Dendritic cell treated with granulocyte-macrophage colony-stimulating factor and Interleukin-4, amounts not matched to agents 40 ng/mL and 50 ng/mL, for 4 days (primary cell): ENCODE measurements at regions not wholly inside any gene's neighbourhood (a gene's known extent, or its start where the extent isn't known, plus 50 kb on each side); places are given as distances from the start of the nearest gene placed in this dataset.

Experiments used
- H3K27ac Mint-ChIP-seq: one replicate; pipeline ENCODE4 v1.8.0; 2022; ENCODE audit warnings: mild to moderate bottlenecking, mixed read lengths
- H3K27me3 Mint-ChIP-seq: one replicate; pipeline ENCODE4 v1.8.0; 2022; ENCODE audit warnings: mild to moderate bottlenecking, mixed read lengths
- H3K36me3 Mint-ChIP-seq: one replicate; pipeline ENCODE4 v1.8.0; 2022; ENCODE audit warnings: low read depth, mixed read lengths
- H3K4me1 Mint-ChIP-seq: one replicate; pipeline ENCODE4 v1.8.0; 2022; ENCODE audit warnings: low read depth, mixed read lengths
- H3K4me3 Mint-ChIP-seq: one replicate; pipeline ENCODE4 v1.8.0; 2022; ENCODE audit warnings: mild to moderate bottlenecking, moderate library complexity, mixed read lengths
- H3K9me3 Mint-ChIP-seq: one replicate; pipeline ENCODE4 v1.8.0; 2022; ENCODE audit warnings: mixed read lengths
- intact Hi-C: fragments of 100-400 bp; cut with micrococcal nuclease; formaldehyde crosslinking; loops from one replicate; pipeline ENCODE4 v1.15.0; 2022

- Mint-ChIP-seq H3K9me3 (no peaks in the 10 kb centered on the region), H3K36me3 (no peaks in the 10 kb centered on the region), H3K27ac (no peak overlapping the region), H3K4me1 (peaks cover 24% of the 10 kb centered on the region), H3K27me3 (peaks cover 47% of the 10 kb centered on the region), H3K4me3 (no peak overlapping the region)
- intact Hi-C loops: loop anchor here (5.0 to 10.0 kb wide), 3 partner anchors 46 to 1029 kb away; no protein-coding TSS in a partner anchor
Observed at GRCh38 chr2:217711188-217711587, 291.6 kb downstream of the TNS1 start.

GRCh38 chr2:217710211-217710765 is 292.5 kb downstream of the TNS1 start:
- Mint-ChIP-seq H3K4me1 (peaks cover 24% of the 10 kb centered on the region), H3K36me3 (no peaks in the 10 kb centered on the region), H3K9me3 (no peaks in the 10 kb centered on the region), H3K27me3 (peaks cover 43% of the 10 kb centered on the region), H3K4me3 (no peak overlapping the region), H3K27ac (no peak overlapping the region)
- intact Hi-C loops: loop anchor here (5.0 to 10.0 kb wide), 3 partner anchors 47 to 1028 kb away; no protein-coding TSS in a partner anchor

- Mint-ChIP-seq H3K4me1 (peaks cover 19% of the 10 kb centered on the region), H3K9me3 (no peaks in the 10 kb centered on the region), H3K27ac (no peak overlapping the region), H3K27me3 (peaks cover 44% of the 10 kb centered on the region), H3K4me3 (no peak overlapping the region), H3K36me3 (no peaks in the 10 kb centered on the region)
- intact Hi-C loops: loop anchor here (5.0 to 10.0 kb wide), 3 partner anchors 48 to 1027 kb away; no protein-coding TSS in a partner anchor
Observed at GRCh38 chr2:217709478-217710210, 293.2 kb downstream of the TNS1 start.

DNA sequence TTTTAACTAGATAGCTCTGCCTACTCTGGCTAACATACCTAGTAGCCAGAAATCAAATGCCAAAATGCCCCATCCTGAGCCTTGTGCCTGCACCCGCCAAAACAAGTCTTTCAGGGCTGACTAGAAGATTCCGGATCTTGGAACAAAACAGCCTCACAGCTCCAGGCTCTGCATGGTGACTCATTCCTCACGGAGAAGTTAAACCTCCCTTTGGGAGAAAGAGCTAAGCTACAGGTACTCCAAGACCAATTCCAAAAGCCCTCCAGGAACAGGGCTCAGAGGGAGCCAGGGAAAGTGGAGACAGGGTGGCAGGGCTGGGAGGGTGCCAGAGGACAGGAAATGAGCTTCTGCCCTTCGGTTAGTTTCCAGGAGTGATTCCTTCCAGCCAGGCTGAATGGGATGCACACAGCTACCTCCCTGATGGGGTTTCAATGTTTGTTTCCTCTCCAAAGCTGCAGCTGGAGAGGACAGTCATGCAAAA is 295.6 kb downstream of the TNS1 start:
- peaks cover 11% of the 10 kb centered on the region for H3K4me1 Mint-ChIP-seq
- H3K9me3 Mint-ChIP-seq: no peaks in the 10 kb centered on the region
- H3K4me3 Mint-ChIP-seq: no peak overlapping the region
- no peak overlapping the region for H3K27ac Mint-ChIP-seq
- intact Hi-C loops: no loop called here
- peaks cover 33% of the 10 kb centered on the region for H3K27me3 Mint-ChIP-seq
- H3K36me3 Mint-ChIP-seq: no peaks in the 10 kb centered on the region

DNA sequence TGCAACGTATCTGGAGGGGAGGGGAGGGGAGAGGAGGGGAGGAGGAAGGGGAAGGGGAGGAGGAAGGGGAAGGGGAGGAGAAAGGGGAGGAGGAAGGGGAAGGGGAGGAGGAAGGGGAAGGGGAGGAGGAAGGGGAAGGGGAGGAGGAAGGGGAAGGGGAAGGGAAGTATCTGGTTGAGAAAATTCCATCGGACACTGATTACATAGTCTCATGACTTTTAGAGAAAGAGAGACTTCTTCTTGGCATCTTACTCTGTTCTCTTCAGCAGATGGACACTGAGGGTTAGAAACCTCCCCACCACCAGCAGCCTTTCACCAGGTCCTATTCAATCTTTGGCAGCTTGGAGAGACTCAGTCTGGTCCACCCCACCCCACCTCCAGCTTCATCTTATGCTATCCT is 296.3 kb downstream of the TNS1 start:
- Mint-ChIP-seq H3K4me3 (no peak overlapping the region), H3K4me1 (peaks cover 11% of the 10 kb centered on the region), H3K9me3 (no peaks in the 10 kb centered on the region), H3K27ac (no peak overlapping the region), H3K36me3 (no peaks in the 10 kb centered on the region), H3K27me3 (peaks cover 29% of the 10 kb centered on the region)
- intact Hi-C loops: no loop called here

GRCh38 chr2:217706095-217706494 is 296.7 kb downstream of the TNS1 start:
- peaks cover 24% of the 10 kb centered on the region for H3K27me3 Mint-ChIP-seq

DNA sequence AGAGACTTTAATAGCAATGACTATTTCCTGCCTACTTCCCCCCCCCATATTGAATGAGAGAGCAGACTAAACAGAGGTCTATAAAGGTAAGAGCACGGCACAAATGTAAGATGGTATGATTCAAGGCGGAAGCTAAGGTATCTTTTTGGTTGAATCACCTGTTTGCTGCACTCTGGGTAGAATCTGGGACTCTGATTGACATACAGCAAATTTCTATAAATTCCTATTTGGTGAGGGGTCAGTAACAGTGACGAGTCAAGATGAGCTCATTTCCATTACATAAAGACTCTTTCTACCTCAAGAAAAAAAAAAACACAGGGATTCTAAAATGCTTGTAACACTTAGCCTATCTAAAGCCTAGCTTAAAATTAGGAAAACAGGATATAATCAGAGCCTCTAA is 297.3 kb downstream of the TNS1 start:
- intact Hi-C loops: no loop called here
- peaks cover 24% of the 10 kb centered on the region for H3K27me3 Mint-ChIP-seq
- no peaks in the 10 kb centered on the region for H3K9me3 Mint-ChIP-seq
- peaks cover 5% of the 10 kb centered on the region for H3K4me1 Mint-ChIP-seq
- no peak overlapping the region for H3K4me3 Mint-ChIP-seq
- no peak overlapping the region for H3K27ac Mint-ChIP-seq
- H3K36me3 Mint-ChIP-seq: no peaks in the 10 kb centered on the region

More at GRCh38 chr2:217706095-217706494, 296.7 kb downstream of the TNS1 start:
- Mint-ChIP-seq H3K4me1 (peaks cover 11% of the 10 kb centered on the region), H3K27ac (no peak overlapping the region), H3K4me3 (no peak overlapping the region), H3K36me3 (no peaks in the 10 kb centered on the region), H3K9me3 (no peaks in the 10 kb centered on the region)
- intact Hi-C loops: no loop called here

GRCh38 chr2:217703999-217704398 is 298.8 kb downstream of the TNS1 start:
- intact Hi-C loops: no loop called here
- Mint-ChIP-seq H3K9me3 (no peaks in the 10 kb centered on the region), H3K27ac (no peak overlapping the region), H3K4me1 (no peaks in the 10 kb centered on the region), H3K4me3 (no peak overlapping the region), H3K27me3 (peaks cover 24% of the 10 kb centered on the region), H3K36me3 (no peaks in the 10 kb centered on the region)

- Mint-ChIP-seq H3K27ac (no peak overlapping the region), H3K4me3 (no peak overlapping the region), H3K9me3 (no peaks in the 10 kb centered on the region), H3K27me3 (peaks cover 23% of the 10 kb centered on the region), H3K36me3 (no peaks in the 10 kb centered on the region), H3K4me1 (no peaks in the 10 kb centered on the region)
- intact Hi-C loops: no loop called here
Observed at GRCh38 chr2:217703102-217703501, 299.7 kb downstream of the TNS1 start.

- Mint-ChIP-seq H3K4me3 (no peak overlapping the region), H3K36me3 (no peaks in the 10 kb centered on the region), H3K27me3 (peaks cover 16% of the 10 kb centered on the region), H3K4me1 (no peaks in the 10 kb centered on the region), H3K9me3 (no peaks in the 10 kb centered on the region), H3K27ac (no peak overlapping the region)
- intact Hi-C loops: no loop called here
Observed at GRCh38 chr2:217701622-217702021, 301.2 kb downstream of the TNS1 start.

DNA sequence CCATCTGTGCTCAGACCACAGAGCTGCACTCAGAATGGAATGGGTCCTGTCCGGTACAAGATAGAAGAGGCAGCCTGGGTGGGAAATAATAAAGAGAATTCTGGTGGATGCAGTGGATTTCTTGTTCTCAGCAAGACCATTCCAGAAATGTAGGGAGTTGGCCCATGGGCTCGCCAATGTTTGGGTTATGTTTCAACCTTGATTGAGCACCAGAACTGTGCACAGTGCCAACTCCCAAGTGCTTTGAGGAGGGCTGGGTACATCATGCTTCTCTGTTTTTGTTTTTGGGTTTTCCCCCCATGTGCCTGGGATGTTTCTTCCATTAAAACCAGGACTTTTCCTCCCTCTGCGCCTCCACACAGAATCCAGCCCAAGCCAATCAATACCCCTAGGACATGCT is 304.1 kb downstream of the TNS1 start:
- intact Hi-C loops: no loop called here
- Mint-ChIP-seq H3K27me3 (peaks cover 13% of the 10 kb centered on the region), H3K36me3 (no peaks in the 10 kb centered on the region), H3K9me3 (no peaks in the 10 kb centered on the region), H3K4me1 (no peaks in the 10 kb centered on the region), H3K27ac (no peak overlapping the region), H3K4me3 (no peak overlapping the region)

- H3K4me3 Mint-ChIP-seq: no peak overlapping the region
- H3K9me3 Mint-ChIP-seq: no peaks in the 10 kb centered on the region
- H3K4me1 Mint-ChIP-seq: no peaks in the 10 kb centered on the region
- H3K27me3 Mint-ChIP-seq: peaks cover 7% of the 10 kb centered on the region
- no peak overlapping the region for H3K27ac Mint-ChIP-seq
- intact Hi-C loops: no loop called here
- H3K36me3 Mint-ChIP-seq: no peaks in the 10 kb centered on the region
Observed at GRCh38 chr2:217695033-217695520, 307.7 kb downstream of the TNS1 start.

GRCh38 chr2:217694291-217694690 is 308.5 kb downstream of the TNS1 start:
- intact Hi-C loops: no loop called here
- Mint-ChIP-seq H3K36me3 (no peaks in the 10 kb centered on the region), H3K9me3 (no peaks in the 10 kb centered on the region), H3K4me3 (no peak overlapping the region), H3K4me1 (no peaks in the 10 kb centered on the region), H3K27ac (no peak overlapping the region), H3K27me3 (peaks cover 4% of the 10 kb centered on the region)

DNA sequence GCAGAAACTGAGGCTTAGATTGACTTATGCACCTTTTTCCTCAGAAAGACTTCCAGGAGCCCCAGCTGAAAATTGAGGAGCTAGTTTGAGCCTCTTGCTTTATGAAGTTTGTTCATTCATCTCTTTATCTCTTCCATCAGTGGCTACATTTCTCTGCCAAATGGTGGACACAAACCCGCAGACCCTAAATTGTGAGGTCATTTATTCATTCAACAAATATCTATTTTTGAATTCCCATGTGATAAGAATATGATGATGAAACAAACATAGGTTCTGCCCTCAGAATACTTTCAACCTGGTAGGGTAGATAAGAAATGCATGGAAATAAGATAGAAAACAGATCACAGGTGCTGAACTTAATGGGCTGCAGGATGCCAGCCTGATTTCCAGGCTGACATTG is 309.4 kb downstream of the TNS1 start:
- no peaks in the 10 kb centered on the region for H3K36me3 Mint-ChIP-seq
- no peak overlapping the region for H3K4me3 Mint-ChIP-seq
- H3K27me3 Mint-ChIP-seq: peaks cover 4% of the 10 kb centered on the region
- H3K27ac Mint-ChIP-seq: no peak overlapping the region
- intact Hi-C loops: no loop called here
- no peaks in the 10 kb centered on the region for H3K9me3 Mint-ChIP-seq
- no peaks in the 10 kb centered on the region for H3K4me1 Mint-ChIP-seq
